Kidney epithelial cell (primary cell): ENCODE measurements at regions not wholly inside any gene's neighbourhood (a gene's known extent, or its start where the extent isn't known, plus 50 kb on each side); places are given as distances from the start of the nearest gene placed in this dataset.

Experiments
- DNase-seq: peaks from one replicate; pipeline ENCODE4 v3.0.0-alpha.2; 2010; ENCODE audit warnings: low read depth
- H3K27me3 ChIP-seq: 2 replicates; pipeline ENCODE4 v1.6.0; 2011; ENCODE audit warnings: low read length; ENCODE audit not compliant: control insufficient read depth, insufficient read depth
- H3K36me3 ChIP-seq: 2 replicates; pipeline ENCODE4 v1.5.1; 2011; ENCODE audit warnings: low read length; ENCODE audit not compliant: control insufficient read depth, insufficient read depth
- H3K4me3 ChIP-seq: 2 replicates; pipeline ENCODE4 v1.5.1; 2011; ENCODE audit warnings: low read depth, mild to moderate bottlenecking, control low read depth, low read length
- TF ChIP-seq, protein P1 (sequence below): IDR thresholded peaks from 2 replicates; pipeline ENCODE4 v1.5.1; 2011; ENCODE audit warnings: mild to moderate bottlenecking, moderate library complexity, low read length, control low read depth, inconsistent platforms; ENCODE audit not compliant: insufficient read depth, poor library complexity, severe bottlenecking

DNA sequence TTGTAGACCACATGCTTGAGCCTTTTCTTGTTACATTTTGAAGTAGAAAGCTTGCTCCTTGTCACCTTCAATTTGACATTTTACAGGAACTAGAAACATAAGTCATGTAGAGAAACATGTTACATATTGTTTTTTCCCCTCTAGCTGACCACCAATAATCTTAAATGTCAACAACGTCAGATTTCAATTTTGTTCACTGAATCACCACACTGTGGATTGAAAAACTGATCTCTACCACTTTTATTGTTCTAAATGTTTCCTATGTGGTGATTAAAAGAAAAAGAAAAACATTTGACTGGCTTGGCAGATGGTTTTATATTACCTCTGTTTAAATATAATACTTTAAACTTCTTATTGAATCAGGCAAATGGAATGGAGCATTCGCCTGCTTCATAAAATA, 87.7 kb downstream of the DSEL start:
- no peak for DNase-seq
- Histone ChIP-seq H3K4me3 (no peak overlapping the region), H3K36me3 (no peaks in the 10 kb centered on the region), H3K27me3 (no peaks in the 10 kb centered on the region)
- TF ChIP-seq, protein P1, sequence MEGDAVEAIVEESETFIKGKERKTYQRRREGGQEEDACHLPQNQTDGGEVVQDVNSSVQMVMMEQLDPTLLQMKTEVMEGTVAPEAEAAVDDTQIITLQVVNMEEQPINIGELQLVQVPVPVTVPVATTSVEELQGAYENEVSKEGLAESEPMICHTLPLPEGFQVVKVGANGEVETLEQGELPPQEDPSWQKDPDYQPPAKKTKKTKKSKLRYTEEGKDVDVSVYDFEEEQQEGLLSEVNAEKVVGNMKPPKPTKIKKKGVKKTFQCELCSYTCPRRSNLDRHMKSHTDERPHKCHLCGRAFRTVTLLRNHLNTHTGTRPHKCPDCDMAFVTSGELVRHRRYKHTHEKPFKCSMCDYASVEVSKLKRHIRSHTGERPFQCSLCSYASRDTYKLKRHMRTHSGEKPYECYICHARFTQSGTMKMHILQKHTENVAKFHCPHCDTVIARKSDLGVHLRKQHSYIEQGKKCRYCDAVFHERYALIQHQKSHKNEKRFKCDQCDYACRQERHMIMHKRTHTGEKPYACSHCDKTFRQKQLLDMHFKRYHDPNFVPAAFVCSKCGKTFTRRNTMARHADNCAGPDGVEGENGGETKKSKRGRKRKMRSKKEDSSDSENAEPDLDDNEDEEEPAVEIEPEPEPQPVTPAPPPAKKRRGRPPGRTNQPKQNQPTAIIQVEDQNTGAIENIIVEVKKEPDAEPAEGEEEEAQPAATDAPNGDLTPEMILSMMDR: no peak

DNA sequence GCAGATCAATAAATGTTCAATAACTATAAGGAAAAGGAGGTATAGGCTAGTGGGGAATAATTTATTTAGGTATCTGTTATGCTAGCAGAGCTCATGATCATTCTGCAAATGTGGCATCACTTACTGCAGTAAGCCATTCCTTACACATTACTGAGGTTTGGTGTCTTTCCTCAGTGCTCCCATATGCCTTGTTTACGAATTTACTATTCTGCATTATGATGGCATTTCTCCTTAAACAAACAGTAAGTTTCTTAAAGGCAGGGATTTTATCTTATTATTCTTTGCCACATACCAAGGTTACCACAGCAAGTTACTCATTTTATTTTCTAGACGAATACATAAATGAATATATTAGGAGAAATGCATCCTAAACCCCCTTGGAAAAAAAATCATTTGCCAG, 88.4 kb downstream of the DSEL start:
- H3K27me3 ChIP-seq: no peaks in the 10 kb centered on the region
- DNase-seq: no peak
- no peak overlapping the region for H3K4me3 ChIP-seq
- no peaks in the 10 kb centered on the region for H3K36me3 ChIP-seq
- TF ChIP-seq, protein P1: no peak

DNA sequence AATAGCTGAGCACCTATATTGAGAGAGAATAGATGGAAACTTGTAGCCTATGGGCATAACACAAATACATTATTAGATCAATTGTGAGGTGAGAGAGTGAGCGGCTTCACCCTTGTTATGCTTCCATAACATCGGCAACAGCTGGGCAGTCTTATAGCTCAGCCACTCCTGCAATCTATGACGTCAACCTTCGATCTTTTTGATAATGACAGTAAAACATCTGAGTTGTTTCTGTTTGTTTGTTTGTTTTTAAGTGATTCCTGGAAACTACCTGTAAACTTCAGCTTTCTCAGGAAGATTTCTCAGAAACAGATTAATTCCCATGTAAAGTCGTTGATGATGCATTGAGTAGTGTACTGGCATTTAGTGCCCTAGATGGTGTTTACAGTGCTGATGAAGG, 90.0 kb downstream of the DSEL start:
- no peak overlapping the region for H3K4me3 ChIP-seq
- TF ChIP-seq, protein P1: no peak
- no peaks in the 10 kb centered on the region for H3K36me3 ChIP-seq
- no peak for DNase-seq
- no peaks in the 10 kb centered on the region for H3K27me3 ChIP-seq

DNA sequence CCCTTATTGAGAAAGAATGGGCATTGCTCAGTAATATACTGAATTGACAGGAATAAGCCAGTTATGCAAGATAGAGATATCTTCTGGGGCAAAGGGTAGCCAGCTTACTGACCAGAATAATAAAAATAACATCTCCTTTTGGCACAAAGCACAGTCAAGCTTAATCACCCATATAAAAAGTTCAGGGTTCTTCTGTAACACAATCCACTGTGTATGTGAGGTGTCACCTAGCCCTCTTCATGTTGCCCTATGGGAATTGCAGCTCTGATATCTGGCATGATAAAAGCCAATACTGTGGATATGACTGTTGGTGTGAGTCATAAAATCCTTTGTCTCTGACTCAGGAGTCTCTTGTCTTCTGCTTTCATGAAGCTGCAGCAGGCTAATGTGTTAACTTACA, 90.8 kb downstream of the DSEL start:
- no peaks in the 10 kb centered on the region for H3K36me3 ChIP-seq
- no peak overlapping the region for H3K4me3 ChIP-seq
- DNase-seq: peak; percentile 44

DNA sequence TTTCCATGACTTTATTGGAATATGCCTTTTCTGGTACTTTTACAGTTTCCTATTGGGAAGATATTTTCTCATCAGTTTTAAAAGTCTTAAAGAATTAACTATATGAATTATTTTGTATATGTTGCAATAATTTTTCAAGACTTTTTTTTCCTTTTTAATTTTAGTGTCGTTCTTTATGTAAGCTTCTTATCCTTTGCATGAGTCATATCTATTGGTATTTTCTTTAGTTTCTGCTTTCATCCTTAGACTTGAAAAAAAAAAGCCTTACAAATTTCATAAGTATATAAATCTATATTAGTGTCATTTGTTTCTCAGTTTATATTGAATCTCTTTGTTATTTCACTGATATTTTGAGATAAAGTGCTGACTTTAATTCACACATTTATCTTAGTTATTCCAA, 94.9 kb downstream of the DSEL start:
- Histone ChIP-seq H3K4me3 (no peak overlapping the region), H3K27me3 (no peaks in the 10 kb centered on the region), H3K36me3 (no peaks in the 10 kb centered on the region)
- TF ChIP-seq, protein P1: no peak
- no peak for DNase-seq

More for the DNA sequence above, 90.8 kb downstream of the DSEL start:
- TF ChIP-seq, protein P1: no peak
- no peaks in the 10 kb centered on the region for H3K27me3 ChIP-seq

DNA sequence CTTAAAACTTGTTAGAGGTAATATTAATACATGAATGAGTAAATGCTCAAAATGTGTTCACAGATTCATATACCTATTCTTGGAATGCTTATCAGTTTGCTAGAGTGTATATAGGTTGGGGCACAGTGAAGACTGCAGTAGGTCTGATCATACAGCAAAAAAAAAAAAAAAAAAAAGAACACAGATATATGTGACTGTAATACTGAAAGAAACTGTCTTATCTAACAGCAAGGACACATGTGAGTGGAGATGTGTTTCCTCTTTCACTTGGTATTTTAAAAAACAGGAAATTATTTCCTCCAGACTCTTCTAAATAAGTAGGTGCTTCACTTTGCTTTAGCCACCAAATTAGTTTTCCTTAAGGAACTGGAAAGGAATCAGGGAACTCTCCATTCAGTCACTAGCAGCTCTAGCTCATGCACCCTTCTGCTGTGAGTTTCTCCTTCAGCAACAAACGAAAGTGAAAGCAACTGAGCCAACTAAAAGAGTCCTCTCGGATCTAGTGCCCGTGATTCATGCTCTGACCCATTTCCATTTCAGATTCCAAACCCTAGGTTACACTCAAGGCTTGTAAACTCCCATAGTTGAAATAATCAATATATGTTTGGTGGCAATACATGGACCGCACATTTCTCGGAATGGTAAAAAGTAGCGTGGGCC, 98.5 kb downstream of the DSEL start:
- Histone ChIP-seq H3K4me3 (no peak overlapping the region), H3K27me3 (no peaks in the 10 kb centered on the region), H3K36me3 (no peaks in the 10 kb centered on the region)
- DNase-seq: no peak
- TF ChIP-seq, protein P1: no peak
